Nephron (organoid): ENCODE measurements at regions not wholly inside any gene's neighbourhood (a gene's known extent, or its start where the extent isn't known, plus 50 kb on each side); places are given as distances from the start of the nearest gene placed in this dataset.

Source experiments
- H3K27ac Mint-ChIP-seq, 3 experiments: 2 replicates each; pipeline ENCODE4 v1.8.0; 2020; ENCODE audit warnings: mixed read lengths in 3 of 3, mild to moderate bottlenecking in 2 of 3, moderate library complexity in 1 of 3
- H3K27me3 Mint-ChIP-seq: 2 replicates; pipeline ENCODE4 v1.8.0; 2021; ENCODE audit warnings: low read depth, mild to moderate bottlenecking, moderate library complexity, mixed read lengths
- H3K36me3 Mint-ChIP-seq: 2 replicates; pipeline ENCODE4 v1.8.0; 2020; ENCODE audit warnings: low read depth, mixed read lengths
- H3K4me1 Mint-ChIP-seq: 2 replicates; pipeline ENCODE4 v1.8.0; 2020; ENCODE audit warnings: mixed read lengths
- H3K4me3 Mint-ChIP-seq, 3 experiments: 2 replicates each; pipeline ENCODE4 v1.8.0; 2020; ENCODE audit warnings: mild to moderate bottlenecking in 3 of 3, mixed read lengths in 3 of 3, moderate library complexity in 2 of 3
- H3K9me3 Mint-ChIP-seq: 2 replicates; pipeline ENCODE4 v1.8.0; 2020; ENCODE audit warnings: mixed read lengths
- CTCF ChIP-seq, 3 experiments: fragments of 200-600 bp; sonication (generic); IDR thresholded peaks; one replicate each; pipeline ENCODE4 v1.5.0; 2021; ENCODE audit warnings: antibody characterized with exemption in 3 of 3; ENCODE audit not compliant: unreplicated experiment in 3 of 3

DNA sequence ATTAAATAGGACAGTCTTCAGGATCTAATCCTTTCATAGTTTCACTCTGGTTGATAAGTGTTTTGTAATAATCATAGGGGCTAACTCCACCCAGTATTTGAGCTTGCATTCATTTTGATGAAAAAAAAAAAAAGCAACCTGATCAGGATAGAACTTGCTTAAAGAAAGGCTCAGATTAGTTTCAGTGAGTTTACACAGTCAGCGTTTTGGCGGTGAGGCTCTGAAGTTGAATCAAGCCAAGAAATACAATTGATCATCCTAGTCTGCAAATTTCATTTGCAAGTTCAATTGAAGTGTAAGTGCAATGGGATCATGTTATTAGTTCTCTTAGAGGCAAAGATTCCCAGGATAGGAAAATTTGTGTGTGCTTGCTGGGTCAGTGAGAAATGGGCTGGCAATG lies 159.7 kb upstream of the ELL2 start:
- Mint-ChIP-seq H3K4me1 (peaks cover 11% of the 10 kb centered on the region), H3K27ac (no peak overlapping the region), H3K9me3 (no peaks in the 10 kb centered on the region), H3K27me3 (no peaks in the 10 kb centered on the region), H3K36me3 (no peaks in the 10 kb centered on the region), H3K4me3 (no peak overlapping the region)
- TF ChIP-seq CTCF (IDR thresholded peaks at IDR 0.05; ENCODE audit: unreplicated experiment in 3 of 3): no peak

DNA sequence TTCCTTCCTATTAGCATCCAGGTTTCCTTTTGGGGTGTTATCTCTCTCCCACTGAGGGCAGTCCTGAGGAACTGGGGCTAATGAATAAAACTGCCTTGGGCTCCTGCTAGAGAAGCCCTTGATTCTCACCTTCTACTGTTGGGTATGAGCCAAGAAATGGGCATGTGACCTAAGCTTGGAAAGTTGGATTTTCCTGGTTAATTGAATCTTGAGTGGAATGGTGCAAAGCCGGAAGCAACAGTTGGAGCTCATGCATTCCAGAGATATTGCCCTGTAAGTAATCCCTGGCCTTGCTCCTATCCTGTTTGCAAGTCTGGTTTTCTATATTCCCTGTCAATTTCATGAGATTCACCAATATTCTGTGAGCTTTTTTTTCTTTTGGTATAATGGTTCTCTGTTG lies 158.5 kb upstream of the ELL2 start:
- Mint-ChIP-seq H3K36me3 (no peaks in the 10 kb centered on the region), H3K4me3 (no peak overlapping the region), H3K27ac (no peak overlapping the region), H3K9me3 (no peaks in the 10 kb centered on the region), H3K27me3 (no peaks in the 10 kb centered on the region), H3K4me1 (peaks cover 3% of the 10 kb centered on the region)
- no peak for TF ChIP-seq CTCF (IDR thresholded peaks at IDR 0.05; ENCODE audit: unreplicated experiment in 3 of 3)

- Mint-ChIP-seq H3K27me3 (no peaks in the 10 kb centered on the region), H3K4me3 (no peak overlapping the region), H3K4me1 (no peaks in the 10 kb centered on the region), H3K9me3 (no peaks in the 10 kb centered on the region), H3K36me3 (no peaks in the 10 kb centered on the region), H3K27ac (peak overlapping the region in 1 of 3 experiments; percentile 51)
- TF ChIP-seq CTCF (IDR thresholded peaks at IDR 0.05; ENCODE audit: unreplicated experiment in 3 of 3): no peak
Measured at GRCh38 chr5:96117771-96118651, 156.4 kb upstream of the ELL2 start.

DNA sequence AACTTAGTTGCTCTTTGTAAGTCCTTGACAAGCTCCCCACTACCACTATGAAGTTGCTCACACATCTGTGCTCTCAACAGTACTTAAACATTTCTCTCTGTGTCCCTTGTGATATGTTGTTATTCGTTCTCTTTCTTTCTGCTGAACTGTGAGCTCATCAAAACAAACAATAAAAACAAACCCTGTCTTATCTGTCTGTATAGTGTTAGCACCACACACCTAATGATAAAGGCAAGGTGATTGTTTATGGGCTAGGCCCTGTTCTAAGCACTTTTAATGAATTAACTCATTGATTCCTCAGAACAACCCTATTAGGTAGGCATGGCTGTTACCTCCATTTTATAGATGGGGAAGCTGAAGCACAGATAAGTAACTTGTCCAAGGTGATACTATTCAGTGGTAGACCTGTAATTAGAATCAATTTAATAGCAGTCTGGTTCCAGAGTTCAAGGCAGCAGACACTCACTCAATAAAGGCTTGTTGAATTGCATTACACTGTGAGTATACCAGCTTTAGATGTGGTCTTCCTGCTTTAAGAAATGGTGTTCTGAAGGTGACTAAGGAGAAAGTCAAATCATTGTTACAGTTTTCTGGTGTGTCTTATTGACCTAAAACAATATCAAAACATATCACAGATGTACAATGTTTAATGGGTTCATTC lies 153.6 kb upstream of the ELL2 start:
- no peaks in the 10 kb centered on the region for H3K27me3 Mint-ChIP-seq
- H3K36me3 Mint-ChIP-seq: no peaks in the 10 kb centered on the region
- no peaks in the 10 kb centered on the region for H3K9me3 Mint-ChIP-seq
- no peaks in the 10 kb centered on the region for H3K4me1 Mint-ChIP-seq
- TF ChIP-seq CTCF (IDR thresholded peaks at IDR 0.05; ENCODE audit: unreplicated experiment in 3 of 3): no peak
- no peak overlapping the region for H3K4me3 Mint-ChIP-seq
- H3K27ac Mint-ChIP-seq: no peak overlapping the region

- no peaks in the 10 kb centered on the region for H3K9me3 Mint-ChIP-seq
- H3K4me3 Mint-ChIP-seq: no peak overlapping the region
- no peak for TF ChIP-seq CTCF (IDR thresholded peaks at IDR 0.05; ENCODE audit: unreplicated experiment in 3 of 3)
- H3K4me1 Mint-ChIP-seq: no peaks in the 10 kb centered on the region
- no peaks in the 10 kb centered on the region for H3K27me3 Mint-ChIP-seq
- no peaks in the 10 kb centered on the region for H3K36me3 Mint-ChIP-seq
- no peak overlapping the region for H3K27ac Mint-ChIP-seq
Measured at GRCh38 chr5:96114736-96115135, 153.1 kb upstream of the ELL2 start.
